A673 (cell line): ENCODE measurements at regions not wholly inside any gene's neighbourhood (a gene's known extent, or its start where the extent isn't known, plus 50 kb on each side); places are given as distances from the start of the nearest gene placed in this dataset.

Experiments
- BruUV-seq: library from RNA; stranded (reverse); fragments of 400-500 nt; replicated peaks from 2 replicates; lab custom pipeline; 2021; lab: Mats Ljungman, UMichigan
- CTCF ChIA-PET: fragments of 300-600 bp; sonication (Branson Sonifier 250); formaldehyde crosslinking; loops from one replicate; lab custom pipeline; 2022; ENCODE audit warnings: antibody characterized with exemption; lab: Charles Lee
- POLR2A ChIA-PET: fragments of 300-600 bp; sonication (Branson Sonifier 250); formaldehyde crosslinking; loops from one replicate; lab custom pipeline; 2022; ENCODE audit warnings: antibody characterized with exemption; ENCODE audit not compliant: low non-redundant PET; lab: Charles Lee
- DNase-seq: peaks from one replicate; pipeline ENCODE4 v3.0.0-alpha.2; 2015; ENCODE audit warnings: low spot score
- H3K27ac ChIP-seq: fragments of 200-600 bp; sonication (generic); 2 replicates; pipeline ENCODE4 v1.5.1; 2016; ENCODE audit warnings: mixed run types, low read depth, mild to moderate bottlenecking, mixed read lengths, antibody characterized with exemption, low read length; ENCODE audit not compliant: poor library complexity, severe bottlenecking
- H3K27me3 ChIP-seq: fragments of 200-600 bp; sonication (generic); replicated peaks from 2 replicates; pipeline ENCODE4 v1.6.1; 2017; ENCODE audit warnings: mixed run types, low read depth, mild to moderate bottlenecking, mixed read lengths, antibody characterized with exemption, low read length; ENCODE audit not compliant: insufficient read depth, poor library complexity
- H3K36me3 ChIP-seq: fragments of 200-600 bp; sonication (generic); 2 replicates; pipeline ENCODE4 v1.6.1; 2016; ENCODE audit warnings: mixed run types, mild to moderate bottlenecking, mixed read lengths, antibody characterized with exemption, low read length; ENCODE audit not compliant: insufficient read depth, poor library complexity, severe bottlenecking
- H3K4me1 ChIP-seq: fragments of 200-600 bp; sonication (generic); 2 replicates; pipeline ENCODE4 v1.6.1; 2017; ENCODE audit warnings: mixed run types, mild to moderate bottlenecking, mixed read lengths, antibody characterized with exemption, low read length; ENCODE audit not compliant: insufficient read depth, poor library complexity, severe bottlenecking
- H3K4me3 ChIP-seq: fragments of 200-600 bp; sonication (generic); 2 replicates; pipeline ENCODE4 v1.5.1; 2016; ENCODE audit warnings: low read depth, mixed run types, mild to moderate bottlenecking, mixed read lengths, low read length; ENCODE audit not compliant: poor library complexity, severe bottlenecking
- H3K9me3 ChIP-seq: fragments of 200-600 bp; sonication (generic); 2 replicates; pipeline ENCODE4 v1.6.1; 2016; ENCODE audit warnings: mixed run types, low read depth, mild to moderate bottlenecking, mixed read lengths, antibody characterized with exemption, low read length; ENCODE audit not compliant: poor library complexity, severe bottlenecking
- CTCF ChIP-seq: fragments of 300-800, 200-600 bp; sonication (generic); conservative IDR thresholded peaks from 2 replicates; pipeline ENCODE4 v1.5.1; 2017; ENCODE audit warnings: low read depth, mild to moderate bottlenecking, antibody characterized with exemption, low read length, moderate library complexity, mixed read lengths
- EZH2 ChIP-seq: fragments of 200-600 bp; sonication (generic); IDR thresholded peaks from 2 replicates; pipeline ENCODE4 v1.6.1; 2017; ENCODE audit warnings: borderline replicate concordance, low read depth, mild to moderate bottlenecking, mixed read lengths, antibody characterized with exemption, low read length; ENCODE audit not compliant: poor library complexity, severe bottlenecking
- intact Hi-C: fragments of 100-400 bp; cut with micrococcal nuclease; formaldehyde crosslinking; loops from one replicate; pipeline ENCODE4 v1.10.0; 2022; ENCODE audit not compliant: unreplicated experiment

GRCh38 chr16:5433587-5433986 is 336.0 kb upstream of the EEF2KMT start:
- intact Hi-C loops, result no loop called here
- TF ChIP-seq EZH2, result no peak
- TF ChIP-seq CTCF, result no peak
- peaks cover 31% of the 10 kb centered on the region for H3K27me3 ChIP-seq
- POLR2A ChIA-PET, result no interaction called here
- H3K27ac ChIP-seq, result no peak overlapping the region
- no peaks in the 10 kb centered on the region for H3K4me1 ChIP-seq
- BruUV-seq, result no TSS peak
- no peaks in the 10 kb centered on the region for H3K9me3 ChIP-seq
- no peak overlapping the region for H3K4me3 ChIP-seq
- CTCF ChIA-PET, result no interaction called here
- H3K36me3 ChIP-seq, result no peaks in the 10 kb centered on the region
- no peak for DNase-seq

- H3K9me3 ChIP-seq, result no peaks in the 10 kb centered on the region
- H3K4me3 ChIP-seq, result no peak overlapping the region
- CTCF ChIA-PET, result no interaction called here
- POLR2A ChIA-PET, result no interaction called here
- DNase-seq, result no peak
- peaks cover 29% of the 10 kb centered on the region for H3K27me3 ChIP-seq
- TF ChIP-seq CTCF, result no peak
- no peak for TF ChIP-seq EZH2
- H3K4me1 ChIP-seq, result no peaks in the 10 kb centered on the region
- H3K27ac ChIP-seq, result no peak overlapping the region
- BruUV-seq, result no TSS peak
- H3K36me3 ChIP-seq, result no peaks in the 10 kb centered on the region
- intact Hi-C loops, result no loop called here
Measured at GRCh38 chr16:5432166-5432565, 334.6 kb upstream of the EEF2KMT start.

- POLR2A ChIA-PET, result no interaction called here
Measured at GRCh38 chr16:5430598-5430997, 333.0 kb upstream of the EEF2KMT start.

More at GRCh38 chr16:5430598-5430997, 333.0 kb upstream of the EEF2KMT start:
- intact Hi-C loops, result no loop called here
- H3K4me1 ChIP-seq, result no peaks in the 10 kb centered on the region
- no peaks in the 10 kb centered on the region for H3K9me3 ChIP-seq
- CTCF ChIA-PET, result no interaction called here
- TF ChIP-seq CTCF (no peak), EZH2 (no peak)
- no peak for DNase-seq
- H3K27ac ChIP-seq, result no peak overlapping the region
- H3K36me3 ChIP-seq, result no peaks in the 10 kb centered on the region
- peaks cover 34% of the 10 kb centered on the region for H3K27me3 ChIP-seq
- no TSS peak for BruUV-seq
- H3K4me3 ChIP-seq, result no peak overlapping the region
